T-helper 1 cell treated with Interleukin-12 subunit alpha and Interleukin-12 subunit beta and Interleukin-4 antibody, amounts not matched to agents 30 μg/mL and 1 μg/mL, for 36 hours (primary cell): ENCODE measurements at regions not wholly inside any gene's neighbourhood (a gene's known extent, or its start where the extent isn't known, plus 50 kb on each side); places are given as distances from the start of the nearest gene placed in this dataset.
"Not testable (repeated sequence)": the region's sequence is repeated elsewhere in the genome, so short reads cannot be mapped to it uniquely, and the experiment has no call there.

ENCODE experiments used
- H3K27ac Mint-ChIP-seq: one replicate; pipeline ENCODE4 v1.8.0; 2021; ENCODE audit warnings: mild to moderate bottlenecking, mixed read lengths
- H3K27me3 Mint-ChIP-seq: one replicate; pipeline ENCODE4 v1.8.0; 2021; ENCODE audit warnings: low read depth, mixed read lengths
- H3K36me3 Mint-ChIP-seq: one replicate; pipeline ENCODE4 v1.8.0; 2021; ENCODE audit warnings: low read depth, mixed read lengths
- H3K4me1 Mint-ChIP-seq: one replicate; pipeline ENCODE4 v1.8.0; 2021; ENCODE audit warnings: low read depth, mixed read lengths
- H3K4me3 Mint-ChIP-seq: one replicate; pipeline ENCODE4 v1.8.0; 2021; ENCODE audit warnings: mild to moderate bottlenecking, moderate library complexity, mixed read lengths
- H3K9me3 Mint-ChIP-seq: one replicate; pipeline ENCODE4 v1.8.0; 2021; ENCODE audit warnings: mixed read lengths

DNA sequence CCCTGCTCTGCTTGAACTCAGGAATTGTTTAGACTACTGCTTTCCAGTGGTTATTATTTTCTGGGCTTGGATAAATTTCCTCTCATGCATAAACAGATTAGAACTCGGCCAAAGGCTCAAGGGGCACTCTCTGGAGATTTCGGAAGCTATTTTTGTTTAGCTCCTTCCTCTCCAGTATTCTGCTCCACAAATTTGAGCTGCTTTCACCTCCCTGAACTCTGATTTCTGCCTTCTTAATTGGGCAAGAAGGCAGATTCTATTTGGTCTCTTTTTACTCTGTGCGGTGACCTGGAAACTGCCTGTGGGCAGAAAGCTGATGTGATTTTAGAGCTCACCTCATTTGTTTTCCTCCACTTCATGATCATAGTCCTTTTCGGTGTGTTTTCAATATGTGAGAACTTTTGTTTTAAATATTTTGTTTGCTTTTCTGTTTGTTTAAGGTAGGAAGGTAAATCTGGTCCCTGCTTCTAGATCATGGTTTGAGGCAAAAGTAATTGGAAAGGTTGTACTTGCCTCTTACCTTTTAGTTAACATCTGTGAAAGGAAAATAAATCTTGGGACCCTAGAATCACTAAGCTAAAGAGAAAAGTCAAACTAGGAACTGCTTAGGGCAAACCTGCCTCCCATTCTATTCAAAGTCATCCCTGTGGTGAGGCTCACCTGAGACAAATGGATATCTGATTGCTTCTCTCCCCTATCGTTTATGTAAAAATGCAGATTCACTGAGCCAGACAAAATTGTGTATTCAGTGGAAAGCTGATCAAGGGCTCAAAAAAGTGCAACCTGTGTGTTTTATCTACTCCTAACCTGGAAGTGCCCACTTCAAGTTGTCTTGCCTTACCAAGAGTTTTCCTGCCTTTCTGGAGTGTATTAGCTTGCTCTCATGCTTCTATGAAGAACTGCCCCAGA lies 714.7 kb upstream of the PCDH20 start:
- Mint-ChIP-seq H3K36me3 (no peaks in the 10 kb centered on the region), H3K9me3 (peaks cover 12% of the 10 kb centered on the region), H3K27ac (no peak overlapping the region), H3K4me3 (no peak overlapping the region), H3K27me3 (no peaks in the 10 kb centered on the region), H3K4me1 (no peaks in the 10 kb centered on the region)

DNA sequence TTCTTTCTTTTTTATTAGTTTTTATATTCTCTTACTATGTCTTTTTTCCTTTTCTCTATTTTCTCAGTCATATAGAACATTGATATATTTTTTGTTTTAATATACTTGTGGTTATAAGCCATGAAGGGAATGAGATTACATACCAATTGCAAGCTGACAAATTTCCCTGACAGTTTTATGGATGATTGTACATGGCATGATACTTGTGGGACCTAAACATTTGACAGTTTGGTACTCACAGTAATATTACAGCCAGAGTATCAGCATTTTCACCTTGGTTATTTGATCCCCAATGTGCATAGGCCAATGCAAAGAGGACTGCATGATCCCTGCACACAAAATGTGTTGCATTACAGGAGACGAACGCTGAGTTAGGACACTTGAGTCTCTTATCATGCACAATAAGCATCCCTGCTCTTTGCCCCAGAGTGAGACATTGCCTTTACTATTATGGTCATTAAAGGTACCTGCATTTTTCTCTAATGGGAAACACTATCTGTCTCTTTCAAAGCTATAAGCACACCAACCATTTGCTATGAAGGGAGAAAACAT lies 713.4 kb upstream of the PCDH20 start:
- Mint-ChIP-seq H3K9me3 (peaks cover 12% of the 10 kb centered on the region), H3K27ac (no peak overlapping the region), H3K4me1 (no peaks in the 10 kb centered on the region), H3K36me3 (no peaks in the 10 kb centered on the region), H3K4me3 (no peak overlapping the region), H3K27me3 (no peaks in the 10 kb centered on the region)

DNA sequence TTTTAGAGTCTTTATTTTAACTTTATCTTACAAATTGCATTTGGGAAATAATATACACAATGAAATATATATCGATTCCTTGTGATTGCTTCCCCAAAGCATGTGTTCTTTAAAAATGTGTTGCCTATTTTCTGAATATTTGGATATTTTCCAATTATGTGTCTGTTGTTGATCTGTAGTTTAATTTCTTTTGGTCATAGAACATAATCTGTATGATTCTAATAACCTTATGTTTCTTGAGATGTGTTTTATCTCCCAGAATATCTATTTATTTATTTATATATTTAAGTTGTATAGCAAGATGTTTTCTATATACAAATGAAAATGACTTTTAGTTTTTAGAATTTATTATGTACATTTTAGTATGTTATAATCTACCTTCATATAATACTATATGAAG lies 710.8 kb upstream of the PCDH20 start:
- Mint-ChIP-seq H3K9me3 (peaks cover 4% of the 10 kb centered on the region), H3K27me3 (no peaks in the 10 kb centered on the region), H3K36me3 (no peaks in the 10 kb centered on the region), H3K4me1 (no peaks in the 10 kb centered on the region), H3K4me3 (no peak overlapping the region), H3K27ac (no peak overlapping the region)

- Mint-ChIP-seq H3K9me3 (no peaks in the 10 kb centered on the region), H3K36me3 (no peaks in the 10 kb centered on the region), H3K27me3 (no peaks in the 10 kb centered on the region), H3K27ac (no peak overlapping the region), H3K4me1 (no peaks in the 10 kb centered on the region), H3K4me3 (no peak overlapping the region)
These were observed 709.8 kb upstream of the PCDH20 start for GRCh38 chr13:62125451-62125850.

- no peaks in the 10 kb centered on the region for H3K36me3 Mint-ChIP-seq
- H3K4me1 Mint-ChIP-seq, result no peaks in the 10 kb centered on the region
- H3K4me3 Mint-ChIP-seq, result no peak overlapping the region
- no peak overlapping the region for H3K27ac Mint-ChIP-seq
- no peaks in the 10 kb centered on the region for H3K27me3 Mint-ChIP-seq
- H3K9me3 Mint-ChIP-seq, result no peaks in the 10 kb centered on the region
These were observed 707.8 kb upstream of the PCDH20 start for GRCh38 chr13:62123409-62123808.

DNA sequence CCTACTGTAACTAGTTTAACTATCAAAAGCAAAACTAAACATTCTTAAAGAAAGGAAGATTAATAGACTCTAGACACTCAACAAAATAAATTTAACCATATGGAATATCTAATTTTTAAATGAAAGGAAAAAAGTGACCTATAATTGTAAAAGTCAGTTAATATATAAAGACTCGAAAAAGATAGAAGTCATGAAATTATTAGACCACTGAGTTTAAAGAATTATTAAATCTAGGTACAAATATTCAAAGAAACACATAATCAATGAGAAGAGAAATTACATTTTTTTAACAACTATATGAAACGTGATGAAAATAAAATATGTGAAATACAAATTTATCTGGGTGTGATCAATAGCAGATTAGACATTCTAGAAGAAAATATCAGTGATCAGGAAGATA lies 706.8 kb upstream of the PCDH20 start:
- H3K36me3 Mint-ChIP-seq, result no peaks in the 10 kb centered on the region
- no peaks in the 10 kb centered on the region for H3K27me3 Mint-ChIP-seq
- no peaks in the 10 kb centered on the region for H3K9me3 Mint-ChIP-seq
- H3K4me1 Mint-ChIP-seq, result no peaks in the 10 kb centered on the region
- no peak overlapping the region for H3K27ac Mint-ChIP-seq
- no peak overlapping the region for H3K4me3 Mint-ChIP-seq

- Mint-ChIP-seq H3K4me3 (no peak overlapping the region), H3K36me3 (no peaks in the 10 kb centered on the region), H3K27ac (no peak overlapping the region), H3K9me3 (no peaks in the 10 kb centered on the region), H3K4me1 (no peaks in the 10 kb centered on the region), H3K27me3 (no peaks in the 10 kb centered on the region)
These were observed 704.4 kb upstream of the PCDH20 start for GRCh38 chr13:62119739-62120700.

DNA sequence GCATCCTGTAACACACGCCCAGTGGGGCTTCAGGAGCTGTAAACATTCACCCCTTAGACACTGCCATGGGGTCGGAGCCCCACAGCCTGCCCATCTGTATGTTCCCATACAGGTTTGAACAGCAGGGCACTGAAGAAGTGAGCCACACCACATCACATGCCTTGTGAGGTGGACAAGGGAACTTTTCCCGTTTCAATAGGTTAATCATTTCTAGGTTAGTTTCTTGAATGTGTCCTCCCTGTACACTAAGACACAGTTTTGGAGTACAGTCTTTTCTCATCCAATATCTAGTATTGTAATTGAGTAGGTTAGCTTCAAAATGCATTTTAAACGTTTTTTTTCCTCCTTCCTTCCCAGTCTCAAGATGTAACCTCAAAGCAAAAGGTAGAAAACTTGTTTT lies 700.2 kb upstream of the PCDH20 start:
- Mint-ChIP-seq H3K27me3 (no peaks in the 10 kb centered on the region), H3K36me3 (no peaks in the 10 kb centered on the region), H3K9me3 (no peaks in the 10 kb centered on the region), H3K4me1 (no peaks in the 10 kb centered on the region), H3K27ac (no peak overlapping the region), H3K4me3 (no peak overlapping the region)

- Mint-ChIP-seq H3K27me3 (no peaks in the 10 kb centered on the region), H3K36me3 (no peaks in the 10 kb centered on the region), H3K27ac (no peak overlapping the region), H3K9me3 (no peaks in the 10 kb centered on the region), H3K4me1 (no peaks in the 10 kb centered on the region), H3K4me3 (no peak overlapping the region)
These were observed 697.5 kb upstream of the PCDH20 start for GRCh38 chr13:62113179-62113578.

- H3K27ac Mint-ChIP-seq, result no peak overlapping the region
- H3K4me1 Mint-ChIP-seq, result no peaks in the 10 kb centered on the region
- no peaks in the 10 kb centered on the region for H3K36me3 Mint-ChIP-seq
- H3K9me3 Mint-ChIP-seq, result peaks cover 3% of the 10 kb centered on the region
- H3K27me3 Mint-ChIP-seq, result no peaks in the 10 kb centered on the region
- no peak overlapping the region for H3K4me3 Mint-ChIP-seq
These were observed 694.4 kb upstream of the PCDH20 start for GRCh38 chr13:62110079-62110478.

DNA sequence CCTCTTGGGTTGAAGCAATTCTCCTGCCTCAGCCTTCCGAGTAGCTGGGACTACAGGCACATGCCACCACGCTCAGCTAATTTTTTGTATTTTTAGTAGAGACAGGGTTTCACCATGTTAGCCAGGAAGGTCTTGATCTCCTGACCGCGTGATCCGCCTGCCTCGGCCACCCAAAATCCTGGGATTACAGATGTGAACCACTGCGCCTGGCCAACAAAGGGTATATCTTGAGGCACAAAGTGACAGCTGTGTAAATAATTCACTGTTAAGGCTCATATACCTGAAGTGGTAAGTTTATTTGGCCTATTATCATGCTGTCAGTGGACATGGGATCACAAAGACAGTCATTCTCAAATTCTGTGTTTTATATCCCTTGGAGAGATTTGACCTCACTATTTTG lies 688.5 kb upstream of the PCDH20 start:
- not testable (repeated sequence) for H3K4me1 Mint-ChIP-seq, H3K36me3 Mint-ChIP-seq, H3K27me3 Mint-ChIP-seq, H3K4me3 Mint-ChIP-seq, H3K27ac Mint-ChIP-seq
- peaks cover 11% of the 10 kb centered on the region for H3K9me3 Mint-ChIP-seq

- no peak overlapping the region for H3K27ac Mint-ChIP-seq
These were observed 681.0 kb upstream of the PCDH20 start for GRCh38 chr13:62096652-62097051.

DNA sequence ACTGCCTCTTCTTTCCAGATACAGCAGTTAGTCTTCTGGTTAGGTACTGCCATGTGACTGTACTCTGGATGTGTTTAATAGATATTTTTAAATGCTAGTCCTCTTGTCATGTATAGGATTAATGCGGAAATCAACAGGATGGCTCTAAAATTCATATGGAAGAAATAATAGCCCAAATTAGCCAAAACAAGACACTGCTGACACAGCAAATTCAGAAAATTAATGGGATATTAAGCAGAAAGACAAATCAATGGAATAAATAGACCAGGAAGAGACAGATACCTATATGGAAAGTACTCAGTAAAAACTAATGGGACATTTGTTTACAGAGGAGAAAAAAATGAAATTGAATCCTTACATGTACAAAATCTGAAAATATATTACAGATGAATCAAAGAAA lies 679.3 kb upstream of the PCDH20 start:
- Mint-ChIP-seq H3K4me3 (no peak overlapping the region), H3K27ac (no peak overlapping the region), H3K27me3 (no peaks in the 10 kb centered on the region), H3K9me3 (peaks cover 10% of the 10 kb centered on the region), H3K36me3 (no peaks in the 10 kb centered on the region), H3K4me1 (no peaks in the 10 kb centered on the region)

More at GRCh38 chr13:62096652-62097051, 681.0 kb upstream of the PCDH20 start:
- H3K9me3 Mint-ChIP-seq, result peaks cover 10% of the 10 kb centered on the region
- H3K4me3 Mint-ChIP-seq, result no peak overlapping the region
- no peaks in the 10 kb centered on the region for H3K27me3 Mint-ChIP-seq
- no peaks in the 10 kb centered on the region for H3K36me3 Mint-ChIP-seq
- no peaks in the 10 kb centered on the region for H3K4me1 Mint-ChIP-seq

DNA sequence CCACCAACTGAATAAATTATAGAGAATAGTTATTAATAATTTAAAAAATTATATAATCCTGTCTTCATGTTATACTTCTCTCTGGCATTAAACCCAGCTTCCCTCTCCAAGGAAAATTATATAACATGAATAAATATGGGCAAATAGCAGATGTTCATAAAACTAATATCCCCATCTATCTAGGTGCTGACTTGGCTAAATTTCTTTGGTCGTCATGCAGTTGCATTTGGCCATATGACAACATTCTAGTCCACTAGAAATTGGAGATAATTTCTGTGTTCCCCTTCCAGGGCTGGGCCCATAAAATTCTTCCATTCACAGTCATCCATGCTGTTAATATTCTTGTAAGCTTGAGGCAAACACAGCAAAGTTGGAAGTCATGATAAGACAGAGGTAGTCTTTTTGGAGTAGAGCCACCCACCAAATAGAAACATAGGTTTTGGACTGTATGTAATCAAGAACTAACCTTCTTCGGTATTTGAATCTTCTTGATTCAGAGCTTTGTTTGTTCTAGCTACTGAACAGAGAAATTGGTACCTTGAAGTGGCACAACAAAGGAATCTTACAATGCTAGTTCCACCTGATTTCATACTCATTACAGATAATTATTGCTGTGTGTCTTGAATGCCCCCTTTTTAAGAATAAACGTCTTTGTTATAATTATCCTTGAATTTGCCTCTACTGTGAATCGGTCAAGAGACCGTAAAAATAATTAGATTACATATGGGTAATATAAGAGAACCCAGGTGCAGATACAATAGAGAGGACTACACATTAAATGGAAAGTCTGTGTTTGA lies 678.5 kb upstream of the PCDH20 start:
- no peaks in the 10 kb centered on the region for H3K4me1 Mint-ChIP-seq
- H3K27ac Mint-ChIP-seq, result no peak overlapping the region
- peaks cover 10% of the 10 kb centered on the region for H3K9me3 Mint-ChIP-seq
- no peaks in the 10 kb centered on the region for H3K36me3 Mint-ChIP-seq
- no peak overlapping the region for H3K4me3 Mint-ChIP-seq
- H3K27me3 Mint-ChIP-seq, result no peaks in the 10 kb centered on the region
